ENCODE measurements at regions not wholly inside any gene's neighbourhood (a gene's known extent, or its start where the extent isn't known, plus 50 kb on each side); places are given as distances from the start of the nearest gene placed in this dataset.

DNA sequence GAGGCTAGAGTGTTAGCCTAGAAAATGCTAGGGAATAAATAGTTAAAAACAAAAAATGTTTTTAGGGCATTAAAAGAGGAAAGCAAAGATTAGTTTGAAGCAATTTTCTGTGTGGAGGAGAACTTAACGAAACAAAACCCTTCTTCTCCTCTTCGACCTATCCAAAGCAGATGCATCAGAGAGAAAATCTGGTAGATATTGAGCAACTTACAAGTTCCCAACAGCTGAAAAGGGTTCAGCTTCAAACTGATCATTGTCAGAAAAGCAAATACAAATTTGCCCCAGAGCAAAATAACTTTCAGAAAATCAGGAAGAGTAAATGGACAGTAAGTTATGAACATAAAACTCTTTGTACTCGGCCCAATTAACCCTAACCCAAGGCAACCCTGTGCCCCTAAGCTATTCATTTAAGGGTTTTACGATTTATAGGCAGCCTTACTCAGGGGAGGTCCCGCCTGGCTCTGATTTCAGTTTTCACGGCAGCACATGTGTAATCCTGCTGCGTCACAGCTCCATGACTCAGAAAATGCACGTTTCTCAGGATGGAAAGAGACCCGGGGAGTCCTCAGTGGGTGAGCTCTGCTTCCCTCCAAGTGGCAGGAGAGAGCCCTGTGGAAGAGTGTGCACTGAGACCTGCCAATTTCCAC is 405.7 kb upstream of the SALL1 start:
- Histone ChIP-seq H2AFZ (ENCODE audit: low read depth, low read length, poor library complexity, severe bottlenecking) (no peak overlapping the region), H3K4me2 (ENCODE audit: low read length) (no peak overlapping the region), H3K27ac (ENCODE audit: low read depth, low read length) (no peak overlapping the region), H3K9me3 (ENCODE audit: control insufficient read depth in 1 of 2, insufficient read depth in 1 of 2, low read depth in 1 of 2, low read length in 2 of 2) (peaks cover 10 to 24% of the 10 kb centered on the region in 2 experiments; a peak in 2 of 4 replicates), H3K9ac (ENCODE audit: low read length) (no peak overlapping the region), H3K79me2 (ENCODE audit: insufficient read depth, low read length) (no peaks in the 10 kb centered on the region), H3K36me3 (ENCODE audit: control insufficient read depth in 1 of 2, insufficient read depth in 2 of 2, low read length in 2 of 2) (no peaks in the 10 kb centered on the region), H3K4me3 (replicated peaks in 1 of 2; ENCODE audit: low read depth in 1 of 2, low read length in 2 of 2) (no peak overlapping the region), H3K4me1 (ENCODE audit: control insufficient read depth in 1 of 2, insufficient read depth in 2 of 2, low read length in 2 of 2) (no peaks in the 10 kb centered on the region), H3K27me3 (ENCODE audit: insufficient read depth, low read length) (no peaks in the 10 kb centered on the region), H3K9me2 (ENCODE audit: insufficient read depth) (no peaks in the 10 kb centered on the region), H4K20me1 (ENCODE audit: insufficient read depth) (no peaks in the 10 kb centered on the region)
- no peak for TF ChIP-seq CBX3 (IDR thresholded peaks at IDR 0.05; ENCODE audit: low read depth)
- TF ChIP-seq ZNF274 (IDR thresholded peaks at IDR 0.05; ENCODE audit: low read depth, low read length), result no peak
- TF ChIP-seq POLR2A (IDR thresholded peaks at IDR 0.05; ENCODE audit: borderline replicate concordance, extremely low read depth, insufficient read depth, insufficient read length), result no peak
- no peak for TF ChIP-seq YY1 (IDR thresholded peaks at IDR 0.05; ENCODE audit: extremely low read depth, insufficient replicate concordance, low read depth, low read length)
- no peak for TF ChIP-seq TCF7L2 (IDR thresholded peaks at IDR 0.05; ENCODE audit: borderline replicate concordance, extremely low read depth, insufficient read depth, insufficient read length)
- no peak for TF ChIP-seq POLR2AphosphoS5 (IDR thresholded peaks at IDR 0.05; ENCODE audit: low read depth, low read length)
- TF ChIP-seq ELF1 (IDR thresholded peaks at IDR 0.05; ENCODE audit: borderline replicate concordance, low read depth), result no peak
- TF ChIP-seq, protein P1, sequence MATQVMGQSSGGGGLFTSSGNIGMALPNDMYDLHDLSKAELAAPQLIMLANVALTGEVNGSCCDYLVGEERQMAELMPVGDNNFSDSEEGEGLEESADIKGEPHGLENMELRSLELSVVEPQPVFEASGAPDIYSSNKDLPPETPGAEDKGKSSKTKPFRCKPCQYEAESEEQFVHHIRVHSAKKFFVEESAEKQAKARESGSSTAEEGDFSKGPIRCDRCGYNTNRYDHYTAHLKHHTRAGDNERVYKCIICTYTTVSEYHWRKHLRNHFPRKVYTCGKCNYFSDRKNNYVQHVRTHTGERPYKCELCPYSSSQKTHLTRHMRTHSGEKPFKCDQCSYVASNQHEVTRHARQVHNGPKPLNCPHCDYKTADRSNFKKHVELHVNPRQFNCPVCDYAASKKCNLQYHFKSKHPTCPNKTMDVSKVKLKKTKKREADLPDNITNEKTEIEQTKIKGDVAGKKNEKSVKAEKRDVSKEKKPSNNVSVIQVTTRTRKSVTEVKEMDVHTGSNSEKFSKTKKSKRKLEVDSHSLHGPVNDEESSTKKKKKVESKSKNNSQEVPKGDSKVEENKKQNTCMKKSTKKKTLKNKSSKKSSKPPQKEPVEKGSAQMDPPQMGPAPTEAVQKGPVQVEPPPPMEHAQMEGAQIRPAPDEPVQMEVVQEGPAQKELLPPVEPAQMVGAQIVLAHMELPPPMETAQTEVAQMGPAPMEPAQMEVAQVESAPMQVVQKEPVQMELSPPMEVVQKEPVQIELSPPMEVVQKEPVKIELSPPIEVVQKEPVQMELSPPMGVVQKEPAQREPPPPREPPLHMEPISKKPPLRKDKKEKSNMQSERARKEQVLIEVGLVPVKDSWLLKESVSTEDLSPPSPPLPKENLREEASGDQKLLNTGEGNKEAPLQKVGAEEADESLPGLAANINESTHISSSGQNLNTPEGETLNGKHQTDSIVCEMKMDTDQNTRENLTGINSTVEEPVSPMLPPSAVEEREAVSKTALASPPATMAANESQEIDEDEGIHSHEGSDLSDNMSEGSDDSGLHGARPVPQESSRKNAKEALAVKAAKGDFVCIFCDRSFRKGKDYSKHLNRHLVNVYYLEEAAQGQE (IDR thresholded peaks at IDR 0.05; ENCODE audit: low read depth), result no peak
- no peak for TF ChIP-seq SRF (IDR thresholded peaks at IDR 0.05; ENCODE audit: low read depth)
- TF ChIP-seq, protein P2, sequence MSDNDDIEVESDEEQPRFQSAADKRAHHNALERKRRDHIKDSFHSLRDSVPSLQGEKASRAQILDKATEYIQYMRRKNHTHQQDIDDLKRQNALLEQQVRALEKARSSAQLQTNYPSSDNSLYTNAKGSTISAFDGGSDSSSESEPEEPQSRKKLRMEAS (IDR thresholded peaks at IDR 0.05), result no peak
- TF ChIP-seq FOSL1 (IDR thresholded peaks at IDR 0.05; ENCODE audit: low read depth), result no peak
- ChIA-PET CTCF (no interaction called here), POLR2A (no interaction called here), RAD21 (ENCODE audit: low non-redundant PET in 1 of 2, low total read pairs in 2 of 2, uncharacterized antibody in 2 of 2, unreplicated experiment in 2 of 2) (no interaction called here)
- ATAC-seq, result no peak
- BruUV-seq (replicated peaks), result no TSS peak
- intact Hi-C loops (cut with micrococcal nuclease), result no loop called here
- DNase-seq (ENCODE audit: low read depth, low spot score), result no peak
